ENCODE measurements at regions not wholly inside any gene's neighbourhood (a gene's known extent, or its start where the extent isn't known, plus 50 kb on each side); places are given as distances from the start of the nearest gene placed in this dataset.
"Not testable (repeated sequence)": the region's sequence is repeated elsewhere in the genome, so short reads cannot be mapped to it uniquely, and the experiment has no call there.

- no peaks in the 10 kb centered on the region for H3K9me3 Mint-ChIP-seq (ENCODE audit: insufficient read depth)
- H3K4me3 Mint-ChIP-seq = no peak overlapping the region
- H3K27ac Mint-ChIP-seq = no peak overlapping the region
- H3K36me3 Mint-ChIP-seq (ENCODE audit: low read depth) = no peaks in the 10 kb centered on the region
- ChIA-PET CTCF (no interaction called here), POLR2A (no interaction called here)
- no peaks in the 10 kb centered on the region for H3K4me1 Mint-ChIP-seq (ENCODE audit: low read depth)
- ATAC-seq (no peak), DNase-seq (no peak)
- no peaks in the 10 kb centered on the region for H3K27me3 Mint-ChIP-seq (ENCODE audit: low read depth)
Observed at GRCh38 chr3:86790884-86791549, 199.9 kb downstream of the VGLL3 start.

GRCh38 chr3:86788371-86788770 lies 202.6 kb downstream of the VGLL3 start:
- Mint-ChIP-seq H3K9me3 (ENCODE audit: insufficient read depth) (no peaks in the 10 kb centered on the region), H3K27me3 (ENCODE audit: low read depth) (no peaks in the 10 kb centered on the region), H3K36me3 (ENCODE audit: low read depth) (no peaks in the 10 kb centered on the region), H3K4me1 (ENCODE audit: low read depth) (no peaks in the 10 kb centered on the region), H3K27ac (no peak overlapping the region), H3K4me3 (no peak overlapping the region)
- CTCF ChIA-PET = no interaction called here
- ATAC-seq (no peak), DNase-seq (no peak)
- POLR2A ChIA-PET = no interaction called here

- Mint-ChIP-seq H3K4me3 (no peak overlapping the region), H3K4me1 (ENCODE audit: low read depth) (no peaks in the 10 kb centered on the region), H3K9me3 (ENCODE audit: insufficient read depth) (no peaks in the 10 kb centered on the region), H3K27me3 (ENCODE audit: low read depth) (no peaks in the 10 kb centered on the region), H3K27ac (no peak overlapping the region), H3K36me3 (ENCODE audit: low read depth) (no peaks in the 10 kb centered on the region)
- DNase-seq (no peak), ATAC-seq (no peak)
- ChIA-PET CTCF (no interaction called here), POLR2A (no interaction called here)
Observed at GRCh38 chr3:86787091-86787490, 203.9 kb downstream of the VGLL3 start.

- no peak overlapping the region for H3K4me3 Mint-ChIP-seq
Observed at GRCh38 chr3:86785386-86785785, 205.6 kb downstream of the VGLL3 start.

GRCh38 chr3:86782866-86783265 lies 208.1 kb downstream of the VGLL3 start:
- Mint-ChIP-seq H3K9me3 (ENCODE audit: insufficient read depth) (no peaks in the 10 kb centered on the region), H3K36me3 (ENCODE audit: low read depth) (no peaks in the 10 kb centered on the region), H3K27ac (no peak overlapping the region), H3K4me3 (no peak overlapping the region), H3K4me1 (ENCODE audit: low read depth) (no peaks in the 10 kb centered on the region), H3K27me3 (ENCODE audit: low read depth) (no peaks in the 10 kb centered on the region)
- ATAC-seq = no peak
- ChIA-PET CTCF (no interaction called here), POLR2A (no interaction called here)
- no peak for DNase-seq

More at GRCh38 chr3:86785386-86785785, 205.6 kb downstream of the VGLL3 start:
- DNase-seq = no peak
- H3K4me1 Mint-ChIP-seq (ENCODE audit: low read depth) = no peaks in the 10 kb centered on the region
- H3K27me3 Mint-ChIP-seq (ENCODE audit: low read depth) = no peaks in the 10 kb centered on the region
- H3K27ac Mint-ChIP-seq = no peak overlapping the region
- CTCF ChIA-PET = no interaction called here
- ATAC-seq = no peak
- POLR2A ChIA-PET = no interaction called here
- no peaks in the 10 kb centered on the region for H3K9me3 Mint-ChIP-seq (ENCODE audit: insufficient read depth)
- H3K36me3 Mint-ChIP-seq (ENCODE audit: low read depth) = no peaks in the 10 kb centered on the region

GRCh38 chr3:86782286-86782685 lies 208.7 kb downstream of the VGLL3 start:
- Mint-ChIP-seq H3K4me3 (no peak overlapping the region), H3K36me3 (ENCODE audit: low read depth) (no peaks in the 10 kb centered on the region), H3K4me1 (ENCODE audit: low read depth) (no peaks in the 10 kb centered on the region), H3K9me3 (ENCODE audit: insufficient read depth) (no peaks in the 10 kb centered on the region), H3K27me3 (ENCODE audit: low read depth) (no peaks in the 10 kb centered on the region), H3K27ac (no peak overlapping the region)
- ChIA-PET CTCF (no interaction called here), POLR2A (no interaction called here)
- DNase-seq = no peak
- no peak for ATAC-seq

GRCh38 chr3:86774082-86774691 lies 216.8 kb downstream of the VGLL3 start:
- H3K4me3 Mint-ChIP-seq = no peak overlapping the region
- H3K36me3 Mint-ChIP-seq (ENCODE audit: low read depth) = no peaks in the 10 kb centered on the region
- ChIA-PET CTCF (interaction anchor here (0.6 to 1.6 kb wide), 3 partner anchors 10 to 394 kb away, joined by 3 to 4 read pairs (median 3); no protein-coding TSS in a partner anchor), POLR2A (no interaction called here)
- DNase-seq (no peak), ATAC-seq (no peak)
- no peaks in the 10 kb centered on the region for H3K4me1 Mint-ChIP-seq (ENCODE audit: low read depth)
- no peaks in the 10 kb centered on the region for H3K9me3 Mint-ChIP-seq (ENCODE audit: insufficient read depth)
- H3K27me3 Mint-ChIP-seq (ENCODE audit: low read depth) = no peaks in the 10 kb centered on the region
- no peak overlapping the region for H3K27ac Mint-ChIP-seq

- no peak overlapping the region for H3K27ac Mint-ChIP-seq
- no peaks in the 10 kb centered on the region for H3K36me3 Mint-ChIP-seq (ENCODE audit: low read depth)
- H3K9me3 Mint-ChIP-seq (ENCODE audit: insufficient read depth) = no peaks in the 10 kb centered on the region
- H3K4me1 Mint-ChIP-seq (ENCODE audit: low read depth) = no peaks in the 10 kb centered on the region
- no peak for DNase-seq
- ATAC-seq = no peak
- POLR2A ChIA-PET = no interaction called here
- CTCF ChIA-PET = no interaction called here
- H3K27me3 Mint-ChIP-seq (ENCODE audit: low read depth) = no peaks in the 10 kb centered on the region
- H3K4me3 Mint-ChIP-seq = no peak overlapping the region
Observed at GRCh38 chr3:86772699-86773098, 218.2 kb downstream of the VGLL3 start.

- H3K27ac Mint-ChIP-seq = no peak overlapping the region
- H3K4me3 Mint-ChIP-seq = no peak overlapping the region
- H3K27me3 Mint-ChIP-seq (ENCODE audit: low read depth) = no peaks in the 10 kb centered on the region
- ChIA-PET POLR2A (no interaction called here), CTCF (no interaction called here)
- ATAC-seq (no peak), DNase-seq (no peak)
- no peaks in the 10 kb centered on the region for H3K4me1 Mint-ChIP-seq (ENCODE audit: low read depth)
- no peaks in the 10 kb centered on the region for H3K36me3 Mint-ChIP-seq (ENCODE audit: low read depth)
- no peaks in the 10 kb centered on the region for H3K9me3 Mint-ChIP-seq (ENCODE audit: insufficient read depth)
Observed at GRCh38 chr3:86771741-86772512, 219.0 kb downstream of the VGLL3 start.

- ChIA-PET CTCF (interaction anchor here (1.1 kb wide), 1 partner anchor 402 kb away, joined by 3 read pairs; no protein-coding TSS in a partner anchor), POLR2A (no interaction called here)
- DNase-seq = no peak
Observed at GRCh38 chr3:86766331-86766730, 224.6 kb downstream of the VGLL3 start.

GRCh38 chr3:86757322-86758179 lies 233.4 kb downstream of the VGLL3 start:
- H3K27ac Mint-ChIP-seq; POLR2A ChIA-PET; H3K4me1 Mint-ChIP-seq (ENCODE audit: low read depth); DNase-seq; H3K4me3 Mint-ChIP-seq; H3K27me3 Mint-ChIP-seq (ENCODE audit: low read depth); H3K9me3 Mint-ChIP-seq (ENCODE audit: insufficient read depth); CTCF ChIA-PET; ATAC-seq; H3K36me3 Mint-ChIP-seq (ENCODE audit: low read depth): not testable (repeated sequence)

More at GRCh38 chr3:86766331-86766730, 224.6 kb downstream of the VGLL3 start:
- no peaks in the 10 kb centered on the region for H3K36me3 Mint-ChIP-seq (ENCODE audit: low read depth)
- ATAC-seq = no peak
- no peak overlapping the region for H3K27ac Mint-ChIP-seq
- no peak overlapping the region for H3K4me3 Mint-ChIP-seq
- no peaks in the 10 kb centered on the region for H3K9me3 Mint-ChIP-seq (ENCODE audit: insufficient read depth)
- H3K27me3 Mint-ChIP-seq (ENCODE audit: low read depth) = no peaks in the 10 kb centered on the region
- H3K4me1 Mint-ChIP-seq (ENCODE audit: low read depth) = no peaks in the 10 kb centered on the region

GRCh38 chr3:86748015-86748414 lies 242.9 kb downstream of the VGLL3 start:
- DNase-seq (no peak), ATAC-seq (no peak)
- no peak overlapping the region for H3K27ac Mint-ChIP-seq
- H3K4me1 Mint-ChIP-seq (ENCODE audit: low read depth) = no peaks in the 10 kb centered on the region
- ChIA-PET POLR2A (no interaction called here), CTCF (no interaction called here)
- no peaks in the 10 kb centered on the region for H3K36me3 Mint-ChIP-seq (ENCODE audit: low read depth)
- H3K9me3 Mint-ChIP-seq (ENCODE audit: insufficient read depth) = peaks cover 5% of the 10 kb centered on the region
- H3K27me3 Mint-ChIP-seq (ENCODE audit: low read depth) = no peaks in the 10 kb centered on the region
- H3K4me3 Mint-ChIP-seq = no peak overlapping the region
